K562 (cell line): ENCODE measurements at regions not wholly inside any gene's neighbourhood (a gene's known extent, or its start where the extent isn't known, plus 50 kb on each side); places are given as distances from the start of the nearest gene placed in this dataset.

Experiments used
- BHLHE40 ChIP-seq: IDR thresholded peaks from 2 replicates; pipeline ENCODE4 v1.6.1; 2011; ENCODE audit warnings: low read length, improper control_type of control experiment
- DPF2 ChIP-seq: fragments of 450-650 bp; IDR thresholded peaks from 2 replicates; pipeline ENCODE4 v1.6.1; 2016
- EZH2 ChIP-seq: IDR thresholded peaks from 2 replicates; pipeline ENCODE4 v1.6.1; 2012; ENCODE audit warnings: low read depth, mild to moderate bottlenecking, inconsistent platforms, low read length, borderline replicate concordance
- JUND ChIP-seq, 2 experiments: IDR thresholded peaks; 2 replicates in 1 of 2; 3 replicates in 1 of 2; pipeline ENCODE4 v1.6.1; 2011; ENCODE audit warnings: borderline replicate concordance in 2 of 2, low read depth in 2 of 2, low read length in 2 of 2, improper control_type of control experiment in 1 of 2, missing biosample characterization in 1 of 2, missing genetic modification characterization in 1 of 2, missing genetic modification reagents in 1 of 2
- MAFK ChIP-seq: IDR thresholded peaks from 2 replicates; pipeline ENCODE4 v1.6.1; 2011; ENCODE audit warnings: low read length, improper control_type of control experiment
- MYC ChIP-seq, 2 experiments: fragments of 250-450 bp in 1 of 2; sonication (Bioruptor Pico) in 1 of 2; IDR thresholded peaks; 2 replicates each; pipeline versions ENCODE4 v1.5.1 to v1.6.1; 2012 to 2021; ENCODE audit warnings: low read depth in 2 of 2, borderline replicate concordance in 1 of 2, improper control_type of control experiment in 1 of 2, low read length in 1 of 2, mild to moderate bottlenecking in 1 of 2, moderate library complexity in 1 of 2
- NCOA1 ChIP-seq: fragments of 450-650 bp; IDR thresholded peaks from 2 replicates; pipeline ENCODE4 v1.6.1; 2016; ENCODE audit warnings: low read depth
- NR4A1 ChIP-seq, 2 experiments: fragments of 250-450 bp in 1 of 2; fragments of 450-650 bp in 1 of 2; sonication (Bioruptor Pico) in 1 of 2; IDR thresholded peaks; 2 replicates each; pipeline versions ENCODE4 v1.4.0 to v1.6.1; 2016 to 2020; ENCODE audit warnings: mild to moderate bottlenecking in 2 of 2, missing compliant biosample characterization in 1 of 2, missing genetic modification characterization in 1 of 2, moderate library complexity in 1 of 2
- POLR2A ChIP-seq: fragments of 450-650 bp; conservative IDR thresholded peaks from 2 replicates; pipeline ENCODE4 v1.6.1; 2016
- ZNF121 ChIP-seq: sonication (generic); formaldehyde crosslinking; conservative IDR thresholded peaks from 2 replicates; pipeline ENCODE4 v1.8.0; 2022; ENCODE audit warnings: missing genetic modification reagents
- ZNF134 ChIP-seq: fragments of 250-450 bp; sonication (Bioruptor Pico); conservative IDR thresholded peaks from 2 replicates; pipeline ENCODE4 v1.4.0; 2020
- TF ChIP-seq, protein P1 (sequence below), 3 experiments: IDR thresholded peaks in 2 of 3; conservative IDR thresholded peaks in 1 of 3; 2 replicates each; pipeline ENCODE4 v1.5.1; 2011 to 2012; ENCODE audit warnings: low read length in 3 of 3, mild to moderate bottlenecking in 3 of 3, control low read depth in 2 of 3, improper control_type of control experiment in 1 of 3, inconsistent platforms in 1 of 3, low read depth in 1 of 3, mixed read lengths in 1 of 3, moderate library complexity in 1 of 3; ENCODE audit not compliant: insufficient read depth in 2 of 3
- TF ChIP-seq, protein P2 (sequence below): IDR thresholded peaks from 3 replicates; pipeline ENCODE4 v1.6.1; 2011; ENCODE audit warnings: borderline replicate concordance, mild to moderate bottlenecking; ENCODE audit not compliant: insufficient read length, insufficient read depth

DNA sequence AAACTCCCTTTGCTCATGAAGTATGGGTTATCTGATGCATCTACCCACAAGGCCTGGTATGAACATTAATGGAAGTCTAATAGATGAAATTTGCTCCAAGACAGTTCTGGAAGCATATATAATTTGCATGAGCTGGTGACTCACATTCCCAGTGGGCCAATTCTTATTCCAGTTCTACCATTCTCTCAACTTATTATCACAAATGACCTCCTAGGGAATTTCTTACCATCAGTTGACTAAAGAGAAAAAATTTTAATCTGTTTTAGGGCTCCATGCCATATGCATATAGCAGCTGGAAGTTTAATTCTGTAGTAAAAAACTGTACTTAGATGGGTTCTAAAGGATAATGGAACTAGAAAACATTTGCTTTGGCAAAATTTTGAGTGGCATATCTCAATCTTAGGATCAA is 165.2 kb upstream of the COL3A1 start:
- TF ChIP-seq ZNF121 (CRISPR knock-in tag) (no peak), EZH2 (no peak), MYC (IDR thresholded peaks at IDR 0.05; ENCODE audit: low read depth, low read length) (no peak), MYC (CRISPR knock-in tag; IDR thresholded peaks at IDR 0.05; ENCODE audit: borderline replicate concordance, low read depth) (no peak), BHLHE40 (no peak), DPF2 (no peak), JUND (IDR thresholded peaks at IDR 0.05; ENCODE audit: borderline replicate concordance, low read depth, low read length) (no peak), JUND (tag; IDR thresholded peaks at IDR 0.05; ENCODE audit: borderline replicate concordance, low read depth, low read length) (no peak), NR4A1 (CRISPR knock-in tag; IDR thresholded peaks at IDR 0.05) (no peak), NR4A1 (tag; IDR thresholded peaks at IDR 0.05) (no peak), NCOA1 (no peak), ZNF134 (CRISPR knock-in tag) (no peak), MAFK (no peak), POLR2A (no peak)
- TF ChIP-seq, protein P1, sequence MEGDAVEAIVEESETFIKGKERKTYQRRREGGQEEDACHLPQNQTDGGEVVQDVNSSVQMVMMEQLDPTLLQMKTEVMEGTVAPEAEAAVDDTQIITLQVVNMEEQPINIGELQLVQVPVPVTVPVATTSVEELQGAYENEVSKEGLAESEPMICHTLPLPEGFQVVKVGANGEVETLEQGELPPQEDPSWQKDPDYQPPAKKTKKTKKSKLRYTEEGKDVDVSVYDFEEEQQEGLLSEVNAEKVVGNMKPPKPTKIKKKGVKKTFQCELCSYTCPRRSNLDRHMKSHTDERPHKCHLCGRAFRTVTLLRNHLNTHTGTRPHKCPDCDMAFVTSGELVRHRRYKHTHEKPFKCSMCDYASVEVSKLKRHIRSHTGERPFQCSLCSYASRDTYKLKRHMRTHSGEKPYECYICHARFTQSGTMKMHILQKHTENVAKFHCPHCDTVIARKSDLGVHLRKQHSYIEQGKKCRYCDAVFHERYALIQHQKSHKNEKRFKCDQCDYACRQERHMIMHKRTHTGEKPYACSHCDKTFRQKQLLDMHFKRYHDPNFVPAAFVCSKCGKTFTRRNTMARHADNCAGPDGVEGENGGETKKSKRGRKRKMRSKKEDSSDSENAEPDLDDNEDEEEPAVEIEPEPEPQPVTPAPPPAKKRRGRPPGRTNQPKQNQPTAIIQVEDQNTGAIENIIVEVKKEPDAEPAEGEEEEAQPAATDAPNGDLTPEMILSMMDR (IDR thresholded peaks at IDR 0.05 in 2 of 3, conservative IDR thresholded peaks at IDR 0.05 in 1 of 3; ENCODE audit: insufficient read depth in 2 of 3, low read depth in 1 of 3, low read length in 3 of 3): no peak
- TF ChIP-seq, protein P2, sequence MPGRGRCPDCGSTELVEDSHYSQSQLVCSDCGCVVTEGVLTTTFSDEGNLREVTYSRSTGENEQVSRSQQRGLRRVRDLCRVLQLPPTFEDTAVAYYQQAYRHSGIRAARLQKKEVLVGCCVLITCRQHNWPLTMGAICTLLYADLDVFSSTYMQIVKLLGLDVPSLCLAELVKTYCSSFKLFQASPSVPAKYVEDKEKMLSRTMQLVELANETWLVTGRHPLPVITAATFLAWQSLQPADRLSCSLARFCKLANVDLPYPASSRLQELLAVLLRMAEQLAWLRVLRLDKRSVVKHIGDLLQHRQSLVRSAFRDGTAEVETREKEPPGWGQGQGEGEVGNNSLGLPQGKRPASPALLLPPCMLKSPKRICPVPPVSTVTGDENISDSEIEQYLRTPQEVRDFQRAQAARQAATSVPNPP: no peak
